ENCODE measurements at regions not wholly inside any gene's neighbourhood (a gene's known extent, or its start where the extent isn't known, plus 50 kb on each side); places are given as distances from the start of the nearest gene placed in this dataset.

- Histone ChIP-seq H3K36me3 (ENCODE audit: control insufficient read depth, insufficient read depth, low read length) (no peaks in the 10 kb centered on the region), H3K4me1 (ENCODE audit: control insufficient read depth, insufficient read depth, low read length, poor library complexity, severe bottlenecking) (no peaks in the 10 kb centered on the region), H3K9me3 (ENCODE audit: control insufficient read depth, low read length) (no peaks in the 10 kb centered on the region), H3K27ac (ENCODE audit: insufficient read depth, low read length, poor library complexity, severe bottlenecking) (no peak overlapping the region), H3K4me3 (ENCODE audit: insufficient read depth, low read depth, low read length, poor library complexity, severe bottlenecking) (no peak overlapping the region), H3K27me3 (replicated peaks; ENCODE audit: control insufficient read depth, insufficient read depth, low read length, poor library complexity, severe bottlenecking) (no peaks in the 10 kb centered on the region)
- DNase-seq = no peak
Observed at GRCh38 chr14:22458737-22459136, 130.3 kb downstream of the DAD1 start.

GRCh38 chr14:22456998-22457594, 131.9 kb downstream of the DAD1 start:
- no peak overlapping the region for H3K27ac ChIP-seq (ENCODE audit: insufficient read depth, low read length, poor library complexity, severe bottlenecking)
- no peaks in the 10 kb centered on the region for H3K36me3 ChIP-seq (ENCODE audit: control insufficient read depth, insufficient read depth, low read length)
- H3K9me3 ChIP-seq (ENCODE audit: control insufficient read depth, low read length) = no peaks in the 10 kb centered on the region
- H3K4me3 ChIP-seq (ENCODE audit: insufficient read depth, low read depth, low read length, poor library complexity, severe bottlenecking) = no peak overlapping the region
- no peak for DNase-seq
- H3K4me1 ChIP-seq (ENCODE audit: control insufficient read depth, insufficient read depth, low read length, poor library complexity, severe bottlenecking) = no peaks in the 10 kb centered on the region
- no peaks in the 10 kb centered on the region for H3K27me3 ChIP-seq (replicated peaks; ENCODE audit: control insufficient read depth, insufficient read depth, low read length, poor library complexity, severe bottlenecking)

- no peak overlapping the region for H3K27ac ChIP-seq (ENCODE audit: insufficient read depth, low read length, poor library complexity, severe bottlenecking)
- DNase-seq = no peak
- no peak overlapping the region for H3K4me3 ChIP-seq (ENCODE audit: insufficient read depth, low read depth, low read length, poor library complexity, severe bottlenecking)
- H3K9me3 ChIP-seq (ENCODE audit: control insufficient read depth, low read length) = no peaks in the 10 kb centered on the region
- H3K27me3 ChIP-seq (replicated peaks; ENCODE audit: control insufficient read depth, insufficient read depth, low read length, poor library complexity, severe bottlenecking) = no peaks in the 10 kb centered on the region
- H3K36me3 ChIP-seq (ENCODE audit: control insufficient read depth, insufficient read depth, low read length) = no peaks in the 10 kb centered on the region
- no peaks in the 10 kb centered on the region for H3K4me1 ChIP-seq (ENCODE audit: control insufficient read depth, insufficient read depth, low read length, poor library complexity, severe bottlenecking)
Observed at GRCh38 chr14:22456421-22456820, 132.6 kb downstream of the DAD1 start.

- no peak for DNase-seq
- H3K4me1 ChIP-seq (ENCODE audit: control insufficient read depth, insufficient read depth, low read length, poor library complexity, severe bottlenecking) = no peaks in the 10 kb centered on the region
- H3K36me3 ChIP-seq (ENCODE audit: control insufficient read depth, insufficient read depth, low read length) = no peaks in the 10 kb centered on the region
- no peak overlapping the region for H3K27ac ChIP-seq (ENCODE audit: insufficient read depth, low read length, poor library complexity, severe bottlenecking)
- no peaks in the 10 kb centered on the region for H3K27me3 ChIP-seq (replicated peaks; ENCODE audit: control insufficient read depth, insufficient read depth, low read length, poor library complexity, severe bottlenecking)
- H3K4me3 ChIP-seq (ENCODE audit: insufficient read depth, low read depth, low read length, poor library complexity, severe bottlenecking) = no peak overlapping the region
- no peaks in the 10 kb centered on the region for H3K9me3 ChIP-seq (ENCODE audit: control insufficient read depth, low read length)
Observed at GRCh38 chr14:22452330-22452729, 136.7 kb downstream of the DAD1 start.

- H3K27ac ChIP-seq (ENCODE audit: insufficient read depth, low read length, poor library complexity, severe bottlenecking) = no peak overlapping the region
- H3K4me3 ChIP-seq (ENCODE audit: insufficient read depth, low read depth, low read length, poor library complexity, severe bottlenecking) = no peak overlapping the region
- no peaks in the 10 kb centered on the region for H3K4me1 ChIP-seq (ENCODE audit: control insufficient read depth, insufficient read depth, low read length, poor library complexity, severe bottlenecking)
- no peaks in the 10 kb centered on the region for H3K9me3 ChIP-seq (ENCODE audit: control insufficient read depth, low read length)
- no peaks in the 10 kb centered on the region for H3K27me3 ChIP-seq (replicated peaks; ENCODE audit: control insufficient read depth, insufficient read depth, low read length, poor library complexity, severe bottlenecking)
- no peak for DNase-seq
- no peaks in the 10 kb centered on the region for H3K36me3 ChIP-seq (ENCODE audit: control insufficient read depth, insufficient read depth, low read length)
Observed at GRCh38 chr14:22450266-22450665, 138.8 kb downstream of the DAD1 start.

DNA sequence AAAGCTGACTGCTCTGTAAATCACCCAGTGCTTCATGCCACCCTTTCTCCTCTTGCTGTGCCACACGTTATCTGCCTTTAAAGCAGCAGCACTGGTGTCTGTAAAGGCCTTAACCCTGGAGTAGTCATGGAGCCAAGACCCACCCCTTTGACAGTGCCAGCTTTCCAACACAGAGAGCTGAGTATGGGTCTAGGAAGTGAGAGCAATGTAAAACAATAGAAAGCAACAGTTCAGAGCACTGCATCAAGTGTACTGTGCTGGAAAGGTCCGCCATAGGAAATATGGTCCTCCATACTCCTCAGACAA, 139.5 kb downstream of the DAD1 start:
- Histone ChIP-seq H3K36me3 (ENCODE audit: control insufficient read depth, insufficient read depth, low read length) (no peaks in the 10 kb centered on the region), H3K9me3 (ENCODE audit: control insufficient read depth, low read length) (no peaks in the 10 kb centered on the region), H3K27ac (ENCODE audit: insufficient read depth, low read length, poor library complexity, severe bottlenecking) (no peak overlapping the region), H3K27me3 (replicated peaks; ENCODE audit: control insufficient read depth, insufficient read depth, low read length, poor library complexity, severe bottlenecking) (no peaks in the 10 kb centered on the region), H3K4me3 (ENCODE audit: insufficient read depth, low read depth, low read length, poor library complexity, severe bottlenecking) (no peak overlapping the region), H3K4me1 (ENCODE audit: control insufficient read depth, insufficient read depth, low read length, poor library complexity, severe bottlenecking) (no peaks in the 10 kb centered on the region)
- no peak for DNase-seq

- no peak overlapping the region for H3K27ac ChIP-seq (ENCODE audit: insufficient read depth, low read length, poor library complexity, severe bottlenecking)
- H3K4me1 ChIP-seq (ENCODE audit: control insufficient read depth, insufficient read depth, low read length, poor library complexity, severe bottlenecking) = no peaks in the 10 kb centered on the region
- no peaks in the 10 kb centered on the region for H3K36me3 ChIP-seq (ENCODE audit: control insufficient read depth, insufficient read depth, low read length)
- no peak overlapping the region for H3K4me3 ChIP-seq (ENCODE audit: insufficient read depth, low read depth, low read length, poor library complexity, severe bottlenecking)
- H3K27me3 ChIP-seq (replicated peaks; ENCODE audit: control insufficient read depth, insufficient read depth, low read length, poor library complexity, severe bottlenecking) = no peaks in the 10 kb centered on the region
- no peak for DNase-seq
- no peaks in the 10 kb centered on the region for H3K9me3 ChIP-seq (ENCODE audit: control insufficient read depth, low read length)
Observed at GRCh38 chr14:22448905-22449599, 140.0 kb downstream of the DAD1 start.

DNA sequence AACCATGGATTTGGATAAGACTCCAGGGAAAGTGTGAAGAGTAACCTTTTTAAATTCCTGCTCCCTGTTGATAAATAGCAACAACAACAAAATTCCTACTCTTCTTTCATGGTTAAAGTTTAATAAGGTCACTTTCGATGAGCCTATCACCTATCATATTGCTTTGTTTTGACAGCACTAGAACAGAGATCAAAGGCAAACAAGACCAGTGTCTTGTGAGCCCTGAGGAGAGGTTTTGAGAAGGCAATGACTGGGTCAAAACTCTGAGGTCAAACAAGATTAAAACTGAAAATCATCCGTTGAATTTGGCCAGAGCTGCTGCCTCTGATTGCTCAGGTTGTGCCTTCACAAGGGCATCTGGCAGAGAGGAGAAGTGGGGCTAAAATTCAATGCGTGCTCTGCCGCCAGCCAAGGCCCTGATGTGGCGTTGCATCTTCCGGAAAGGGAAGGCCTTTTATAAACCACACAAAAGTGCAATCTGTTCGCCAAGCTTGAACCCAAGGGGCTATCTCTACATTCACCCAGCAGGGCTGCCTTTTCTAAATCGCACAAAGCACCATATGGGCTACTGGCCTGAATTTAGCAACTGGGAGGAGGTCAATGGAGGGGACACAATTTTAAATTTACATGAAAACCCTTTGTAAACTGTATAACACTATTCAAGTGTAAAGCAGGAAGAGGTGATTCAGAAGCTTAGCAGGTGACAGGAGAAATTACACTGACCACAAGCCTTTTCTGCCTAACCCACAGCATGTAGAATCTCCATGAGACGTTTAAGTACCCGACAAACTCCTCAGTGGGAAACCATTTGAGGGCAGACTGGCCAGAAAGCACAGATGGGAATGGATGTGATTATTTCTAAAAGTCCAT, 140.8 kb downstream of the DAD1 start:
- Histone ChIP-seq H3K27me3 (replicated peaks; ENCODE audit: control insufficient read depth, insufficient read depth, low read length, poor library complexity, severe bottlenecking) (no peaks in the 10 kb centered on the region), H3K27ac (ENCODE audit: insufficient read depth, low read length, poor library complexity, severe bottlenecking) (no peak overlapping the region), H3K4me3 (ENCODE audit: insufficient read depth, low read depth, low read length, poor library complexity, severe bottlenecking) (no peak overlapping the region), H3K9me3 (ENCODE audit: control insufficient read depth, low read length) (no peaks in the 10 kb centered on the region), H3K36me3 (ENCODE audit: control insufficient read depth, insufficient read depth, low read length) (no peaks in the 10 kb centered on the region), H3K4me1 (ENCODE audit: control insufficient read depth, insufficient read depth, low read length, poor library complexity, severe bottlenecking) (no peaks in the 10 kb centered on the region)
- DNase-seq = no peak

DNA sequence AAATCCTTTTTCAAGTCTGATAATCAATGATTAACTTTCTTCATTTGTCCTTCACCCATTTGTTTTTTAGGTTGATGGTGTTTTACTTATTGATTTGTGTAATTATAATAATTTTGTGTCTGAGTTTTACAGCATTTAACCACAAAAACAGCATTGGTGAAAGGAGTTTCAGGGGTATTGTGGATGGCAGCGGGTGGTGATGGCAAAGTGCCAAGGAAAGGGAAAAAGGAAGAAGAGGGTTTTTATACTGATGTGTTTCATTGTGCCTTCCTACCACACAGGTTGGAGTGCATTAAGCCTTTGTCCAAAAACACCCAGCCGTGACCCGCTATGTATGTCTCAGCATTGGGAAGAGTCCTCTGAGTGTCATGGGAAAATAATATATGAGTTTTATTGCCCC, 150.3 kb downstream of the DAD1 start:
- Histone ChIP-seq H3K4me1 (ENCODE audit: control insufficient read depth, insufficient read depth, low read length, poor library complexity, severe bottlenecking) (no peaks in the 10 kb centered on the region), H3K27ac (ENCODE audit: insufficient read depth, low read length, poor library complexity, severe bottlenecking) (no peak overlapping the region), H3K36me3 (ENCODE audit: control insufficient read depth, insufficient read depth, low read length) (no peaks in the 10 kb centered on the region), H3K9me3 (ENCODE audit: control insufficient read depth, low read length) (no peaks in the 10 kb centered on the region), H3K4me3 (ENCODE audit: insufficient read depth, low read depth, low read length, poor library complexity, severe bottlenecking) (no peak overlapping the region), H3K27me3 (replicated peaks; ENCODE audit: control insufficient read depth, insufficient read depth, low read length, poor library complexity, severe bottlenecking) (no peaks in the 10 kb centered on the region)
- no peak for DNase-seq

- H3K4me1 ChIP-seq (ENCODE audit: control insufficient read depth, insufficient read depth, low read length, poor library complexity, severe bottlenecking) = no peaks in the 10 kb centered on the region
- H3K27ac ChIP-seq (ENCODE audit: insufficient read depth, low read length, poor library complexity, severe bottlenecking) = no peak overlapping the region
- H3K4me3 ChIP-seq (ENCODE audit: insufficient read depth, low read depth, low read length, poor library complexity, severe bottlenecking) = no peak overlapping the region
- H3K27me3 ChIP-seq (replicated peaks; ENCODE audit: control insufficient read depth, insufficient read depth, low read length, poor library complexity, severe bottlenecking) = no peaks in the 10 kb centered on the region
- no peaks in the 10 kb centered on the region for H3K9me3 ChIP-seq (ENCODE audit: control insufficient read depth, low read length)
- no peak for DNase-seq
- H3K36me3 ChIP-seq (ENCODE audit: control insufficient read depth, insufficient read depth, low read length) = no peaks in the 10 kb centered on the region
Observed at GRCh38 chr14:22434901-22435550, 154.0 kb downstream of the DAD1 start.

All from effector memory CD4-positive, alpha-beta T cell (primary cell).